Vagina (tissue), 2 donors: ENCODE measurements at regions not wholly inside any gene's neighbourhood (a gene's known extent, or its start where the extent isn't known, plus 50 kb on each side); places are given as distances from the start of the nearest gene placed in this dataset.
"Not testable (repeated sequence)": the region's sequence is repeated elsewhere in the genome, so short reads cannot be mapped to it uniquely, and the experiment has no call there.

ENCODE experiments used
- DNase-seq, 2 donors: peaks; one replicate each; pipeline ENCODE4 v3.0.0-alpha.2; 2017; ENCODE audit errors: extremely low spot score in 2 of 2
- H3K27ac ChIP-seq: fragments of 200-600 bp; sonication (generic); one replicate; pipeline ENCODE4 v1.5.1; 2019
- H3K27me3 ChIP-seq: fragments of 200-600 bp; sonication (generic); one replicate; pipeline ENCODE4 v1.5.1; 2019
- H3K36me3 ChIP-seq, 2 donors: fragments of 200-600 bp; sonication (generic); one replicate each; pipeline ENCODE4 v1.5.1; 2017 to 2019
- H3K4me1 ChIP-seq: fragments of 200-600 bp; sonication (generic); one replicate; pipeline ENCODE4 v1.5.1; 2019
- H3K4me3 ChIP-seq, 2 donors: fragments of 200-600 bp; sonication (generic); 1 replicate in 1 of 2; 2 replicates in 1 of 2; pipeline ENCODE4 v1.5.1; 2016 to 2019
- H3K9me3 ChIP-seq: fragments of 200-600 bp; sonication (generic); one replicate; pipeline ENCODE4 v1.5.1; 2019
- POLR2A ChIP-seq, 2 donors: fragments of 450-650 bp; IDR thresholded peaks; one replicate each; pipeline ENCODE4 v1.6.1; 2017; ENCODE audit warnings: antibody characterized with exemption in 2 of 2, mild to moderate bottlenecking in 2 of 2, moderate library complexity in 2 of 2
- POLR2AphosphoS5 ChIP-seq, 2 donors: sonication (generic); formaldehyde crosslinking; IDR thresholded peaks; one replicate each; pipeline ENCODE4 v1.9.0; 2017; ENCODE audit warnings: antibody characterized with exemption in 2 of 2, mild to moderate bottlenecking in 2 of 2, low read depth in 1 of 2; ENCODE audit not compliant: insufficient read depth in 1 of 2
- intact Hi-C: fragments of 100-400 bp; cut with DNase I; formaldehyde crosslinking; loops from one replicate; pipeline ENCODE4 v1.15.1; 2023
- TF ChIP-seq, protein P1 (sequence below), 3 experiments: fragments of 450-650 bp in 2 of 3; fragments of 200-600 bp in 1 of 3; sonication (generic) in 1 of 3; IDR thresholded peaks; one replicate each; pipeline ENCODE4 v1.5.1; 2017 to 2019; ENCODE audit warnings: antibody characterized with exemption in 3 of 3, mild to moderate bottlenecking in 2 of 3, moderate library complexity in 2 of 3

DNA sequence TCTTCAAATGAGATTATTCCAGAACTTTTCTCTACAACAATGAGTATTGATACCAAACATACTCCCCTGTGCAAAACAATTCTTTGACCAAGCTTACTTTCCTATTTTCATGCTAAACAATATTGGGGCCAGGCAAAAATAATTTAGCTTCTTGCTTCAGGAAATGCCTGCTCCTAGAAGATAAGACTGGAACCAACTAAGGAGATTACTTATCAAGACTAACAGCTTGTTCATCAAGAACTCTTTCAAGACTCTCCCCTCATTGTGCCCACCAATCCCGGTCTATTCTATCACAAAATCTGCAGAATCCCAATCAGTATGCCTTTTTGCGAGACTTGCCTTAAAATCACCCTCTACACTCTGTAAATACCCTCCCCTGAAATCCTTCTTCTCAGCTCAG lies 536.6 kb downstream of the RWDD3 start:
- Histone ChIP-seq H3K4me3 (no peak overlapping the region), H3K36me3 (no peaks in the 10 kb centered on the region), H3K4me1 (no peaks in the 10 kb centered on the region), H3K27ac (no peak overlapping the region), H3K9me3 (no peaks in the 10 kb centered on the region), H3K27me3 (no peaks in the 10 kb centered on the region)
- TF ChIP-seq POLR2AphosphoS5 (IDR thresholded peaks at IDR 0.05; ENCODE audit: insufficient read depth in 1 of 2, low read depth in 1 of 2) (no peak), POLR2A (IDR thresholded peaks at IDR 0.05) (no peak)
- TF ChIP-seq, protein P1, sequence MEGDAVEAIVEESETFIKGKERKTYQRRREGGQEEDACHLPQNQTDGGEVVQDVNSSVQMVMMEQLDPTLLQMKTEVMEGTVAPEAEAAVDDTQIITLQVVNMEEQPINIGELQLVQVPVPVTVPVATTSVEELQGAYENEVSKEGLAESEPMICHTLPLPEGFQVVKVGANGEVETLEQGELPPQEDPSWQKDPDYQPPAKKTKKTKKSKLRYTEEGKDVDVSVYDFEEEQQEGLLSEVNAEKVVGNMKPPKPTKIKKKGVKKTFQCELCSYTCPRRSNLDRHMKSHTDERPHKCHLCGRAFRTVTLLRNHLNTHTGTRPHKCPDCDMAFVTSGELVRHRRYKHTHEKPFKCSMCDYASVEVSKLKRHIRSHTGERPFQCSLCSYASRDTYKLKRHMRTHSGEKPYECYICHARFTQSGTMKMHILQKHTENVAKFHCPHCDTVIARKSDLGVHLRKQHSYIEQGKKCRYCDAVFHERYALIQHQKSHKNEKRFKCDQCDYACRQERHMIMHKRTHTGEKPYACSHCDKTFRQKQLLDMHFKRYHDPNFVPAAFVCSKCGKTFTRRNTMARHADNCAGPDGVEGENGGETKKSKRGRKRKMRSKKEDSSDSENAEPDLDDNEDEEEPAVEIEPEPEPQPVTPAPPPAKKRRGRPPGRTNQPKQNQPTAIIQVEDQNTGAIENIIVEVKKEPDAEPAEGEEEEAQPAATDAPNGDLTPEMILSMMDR (IDR thresholded peaks at IDR 0.05), result no peak
- no peak for DNase-seq
- intact Hi-C loops, result no loop called here

DNA sequence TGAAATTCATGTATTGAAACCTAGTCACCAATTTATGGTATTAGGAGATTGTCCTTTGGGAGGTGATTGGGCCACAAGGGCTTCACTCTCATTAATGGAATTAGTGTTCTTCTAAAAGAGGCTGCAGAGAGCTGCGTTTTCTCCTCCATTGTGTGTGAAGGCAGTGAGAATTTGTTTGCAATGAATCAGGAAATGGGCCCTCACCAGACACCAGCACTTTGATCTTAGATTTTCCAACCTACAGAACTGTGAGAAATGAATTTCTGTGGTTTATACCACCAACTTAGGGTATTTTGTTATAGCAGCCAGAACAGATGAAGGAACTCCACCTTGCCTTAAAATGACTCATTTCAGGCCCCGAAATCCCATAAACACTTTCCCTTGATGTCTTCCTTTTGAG lies 544.2 kb downstream of the RWDD3 start:
- no peaks in the 10 kb centered on the region for H3K36me3 ChIP-seq
- H3K9me3 ChIP-seq, result no peaks in the 10 kb centered on the region
- TF ChIP-seq POLR2A (IDR thresholded peaks at IDR 0.05) (no peak), POLR2AphosphoS5 (IDR thresholded peaks at IDR 0.05; ENCODE audit: insufficient read depth in 1 of 2, low read depth in 1 of 2) (no peak)
- TF ChIP-seq, protein P1 (IDR thresholded peaks at IDR 0.05), result no peak
- H3K4me1 ChIP-seq, result no peaks in the 10 kb centered on the region
- H3K27me3 ChIP-seq, result no peaks in the 10 kb centered on the region
- H3K27ac ChIP-seq, result no peak overlapping the region
- H3K4me3 ChIP-seq, result no peak overlapping the region
- no peak for DNase-seq
- intact Hi-C loops, result no loop called here

DNA sequence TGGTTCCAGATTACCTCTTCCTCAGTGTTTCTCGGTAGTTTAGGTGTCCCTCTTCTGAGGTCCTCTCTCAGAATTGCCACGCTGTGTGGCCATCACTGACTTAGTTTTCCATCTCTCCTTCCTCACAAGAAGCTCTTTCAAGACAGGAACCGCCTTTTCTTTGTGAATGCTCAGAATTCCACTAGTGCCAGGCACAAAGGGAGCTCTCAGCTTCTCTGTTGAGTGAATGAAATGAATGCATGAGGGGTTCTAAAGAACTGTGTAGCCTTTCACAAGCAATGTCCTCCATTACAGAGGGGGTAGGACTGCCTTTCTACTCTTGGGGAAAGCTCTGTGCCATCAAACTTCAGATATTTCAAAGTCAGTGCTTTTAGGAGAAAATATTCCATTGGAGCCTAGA lies 546.8 kb downstream of the RWDD3 start:
- no peaks in the 10 kb centered on the region for H3K4me1 ChIP-seq
- no peak for DNase-seq
- TF ChIP-seq POLR2AphosphoS5 (IDR thresholded peaks at IDR 0.05; ENCODE audit: insufficient read depth in 1 of 2, low read depth in 1 of 2), result no peak
- TF ChIP-seq, protein P1 (IDR thresholded peaks at IDR 0.05), result no peak
- no peak for TF ChIP-seq POLR2A (IDR thresholded peaks at IDR 0.05)
- H3K27ac ChIP-seq, result no peak overlapping the region
- no peaks in the 10 kb centered on the region for H3K27me3 ChIP-seq
- intact Hi-C loops, result no loop called here
- no peaks in the 10 kb centered on the region for H3K9me3 ChIP-seq
- H3K36me3 ChIP-seq, result no peaks in the 10 kb centered on the region
- no peak overlapping the region for H3K4me3 ChIP-seq

DNA sequence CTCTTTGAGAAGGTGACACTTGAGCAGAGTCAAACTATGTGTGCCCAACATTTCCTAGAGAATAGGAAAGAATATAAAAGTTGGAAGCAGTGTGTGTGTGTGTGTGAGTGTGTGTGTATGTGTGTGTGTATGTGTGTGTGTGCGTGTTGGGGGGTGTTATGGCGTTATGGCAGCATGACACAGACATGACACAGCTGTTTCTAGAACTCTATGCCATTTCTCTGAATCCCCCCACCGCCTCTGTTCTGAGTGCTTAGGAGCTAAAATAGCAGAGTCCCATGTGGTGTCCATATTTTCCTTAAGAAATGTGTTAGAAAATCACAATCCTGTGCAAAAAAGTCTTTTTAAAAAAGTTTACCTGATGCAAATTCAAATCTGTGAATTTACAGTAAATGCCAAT lies 556.1 kb downstream of the RWDD3 start:
- no peak for DNase-seq
- Histone ChIP-seq H3K27me3 (no peaks in the 10 kb centered on the region), H3K27ac (no peak overlapping the region), H3K4me3 (no peak overlapping the region), H3K36me3 (no peaks in the 10 kb centered on the region), H3K9me3 (no peaks in the 10 kb centered on the region), H3K4me1 (no peaks in the 10 kb centered on the region)
- intact Hi-C loops, result no loop called here
- TF ChIP-seq, protein P1 (IDR thresholded peaks at IDR 0.05), result no peak
- no peak for TF ChIP-seq POLR2A (IDR thresholded peaks at IDR 0.05)
- no peak for TF ChIP-seq POLR2AphosphoS5 (IDR thresholded peaks at IDR 0.05; ENCODE audit: insufficient read depth in 1 of 2, low read depth in 1 of 2)

DNA sequence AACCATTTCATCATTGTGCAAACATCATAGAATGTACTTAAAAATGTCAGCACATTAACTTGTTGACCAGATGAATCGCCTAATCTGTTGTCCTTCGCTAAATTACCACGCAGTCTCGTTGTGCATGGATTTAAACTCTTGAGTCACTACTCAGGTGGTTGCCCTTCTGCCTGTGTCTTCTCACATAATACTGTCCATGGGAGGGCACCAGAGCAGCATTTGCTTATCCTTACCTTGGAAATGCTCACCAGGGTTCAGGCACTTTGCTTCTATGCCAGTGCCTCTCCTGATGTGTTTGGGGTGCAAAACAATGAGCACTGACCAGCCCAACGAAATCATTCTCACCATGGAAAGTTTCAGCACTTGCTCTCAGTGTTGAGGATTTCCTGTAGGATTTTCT lies 559.9 kb downstream of the RWDD3 start:
- no peaks in the 10 kb centered on the region for H3K36me3 ChIP-seq
- H3K27me3 ChIP-seq, result no peaks in the 10 kb centered on the region
- H3K9me3 ChIP-seq, result no peaks in the 10 kb centered on the region
- DNase-seq, result no peak
- no peaks in the 10 kb centered on the region for H3K4me1 ChIP-seq
- no peak overlapping the region for H3K27ac ChIP-seq
- no peak overlapping the region for H3K4me3 ChIP-seq
- intact Hi-C loops, result no loop called here
- TF ChIP-seq POLR2A (IDR thresholded peaks at IDR 0.05) (no peak), POLR2AphosphoS5 (IDR thresholded peaks at IDR 0.05; ENCODE audit: insufficient read depth in 1 of 2, low read depth in 1 of 2) (no peak)
- TF ChIP-seq, protein P1 (IDR thresholded peaks at IDR 0.05), result no peak

DNA sequence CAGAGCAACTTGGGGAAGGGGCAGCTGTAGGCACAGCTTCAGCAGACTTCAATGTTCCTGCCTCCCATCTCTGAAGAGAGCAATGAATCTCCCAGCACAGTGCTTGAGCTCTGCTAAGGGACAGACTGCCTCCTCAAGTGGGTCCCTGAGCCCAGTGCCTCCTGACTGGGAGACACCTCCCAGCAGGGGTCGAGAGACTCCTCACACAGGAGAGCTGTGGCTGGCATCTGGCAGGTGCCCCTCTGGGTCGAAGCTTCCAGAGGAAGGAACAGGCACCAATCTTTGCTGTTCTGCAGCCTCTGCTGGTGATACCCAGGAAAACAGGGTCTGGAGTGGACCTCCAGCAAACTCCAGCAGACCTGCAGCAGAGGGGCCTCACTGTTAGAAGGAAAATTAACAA lies 563.8 kb downstream of the RWDD3 start:
- H3K36me3 ChIP-seq, DNase-seq, H3K27ac ChIP-seq, H3K4me1 ChIP-seq, intact Hi-C loops, H3K4me3 ChIP-seq, H3K27me3 ChIP-seq, H3K9me3 ChIP-seq: not testable (repeated sequence)
